Activated T-helper 17 cell treated with anti-CD3 and anti-CD28 coated beads, Interleukin-2, amount 50 U/mL, for 72 hours (primary cell): ENCODE measurements at regions not wholly inside any gene's neighbourhood (a gene's known extent, or its start where the extent isn't known, plus 50 kb on each side); places are given as distances from the start of the nearest gene placed in this dataset.
"Not testable (repeated sequence)": the region's sequence is repeated elsewhere in the genome, so short reads cannot be mapped to it uniquely, and the experiment has no call there.

Source experiments
- ATAC-seq: fragments of 150-1000 bp; cut with Tn5 transposase; replicated peaks from 2 replicates; pipeline ENCODE4 v1.10.0; 2021; ENCODE audit warnings: mild to moderate bottlenecking, moderate library complexity
- H3K27ac Mint-ChIP-seq: one replicate; pipeline ENCODE4 v1.8.0; 2022; ENCODE audit warnings: mixed read lengths
- H3K27me3 Mint-ChIP-seq: one replicate; pipeline ENCODE4 v1.8.0; 2022; ENCODE audit warnings: mixed read lengths
- H3K36me3 Mint-ChIP-seq: one replicate; pipeline ENCODE4 v1.8.0; 2022; ENCODE audit warnings: low read depth, mild to moderate bottlenecking, mixed read lengths
- H3K4me1 Mint-ChIP-seq: one replicate; pipeline ENCODE4 v1.8.0; 2022; ENCODE audit warnings: mixed read lengths
- H3K4me3 Mint-ChIP-seq: one replicate; pipeline ENCODE4 v1.8.0; 2022; ENCODE audit warnings: mild to moderate bottlenecking, mixed read lengths
- H3K9me3 Mint-ChIP-seq: one replicate; pipeline ENCODE4 v1.8.0; 2022; ENCODE audit warnings: mixed read lengths

- Mint-ChIP-seq H3K4me1 (no peaks in the 10 kb centered on the region), H3K36me3 (no peaks in the 10 kb centered on the region), H3K4me3 (no peak overlapping the region), H3K9me3 (no peaks in the 10 kb centered on the region), H3K27me3 (no peaks in the 10 kb centered on the region), H3K27ac (no peak overlapping the region)
- no peak for ATAC-seq
Measured at GRCh38 chr2:18271370-18272147, 288.9 kb downstream of the RDH14 start.

- Mint-ChIP-seq H3K4me1 (no peaks in the 10 kb centered on the region), H3K27ac (no peak overlapping the region), H3K36me3 (no peaks in the 10 kb centered on the region), H3K4me3 (no peak overlapping the region), H3K9me3 (no peaks in the 10 kb centered on the region), H3K27me3 (no peaks in the 10 kb centered on the region)
- no peak for ATAC-seq
Measured at GRCh38 chr2:18268400-18268799, 292.1 kb downstream of the RDH14 start.

- Mint-ChIP-seq H3K27me3 (no peaks in the 10 kb centered on the region), H3K4me1 (no peaks in the 10 kb centered on the region), H3K9me3 (no peaks in the 10 kb centered on the region), H3K27ac (no peak overlapping the region), H3K36me3 (no peaks in the 10 kb centered on the region), H3K4me3 (no peak overlapping the region)
- ATAC-seq, result no peak
Measured at GRCh38 chr2:18267501-18267900, 293.0 kb downstream of the RDH14 start.

GRCh38 chr2:18266699-18267098 lies 293.8 kb downstream of the RDH14 start:
- H3K27ac Mint-ChIP-seq, H3K9me3 Mint-ChIP-seq, H3K27me3 Mint-ChIP-seq, H3K36me3 Mint-ChIP-seq, H3K4me3 Mint-ChIP-seq, ATAC-seq, H3K4me1 Mint-ChIP-seq: not testable (repeated sequence)

GRCh38 chr2:18265614-18266586 lies 294.6 kb downstream of the RDH14 start:
- ATAC-seq, result no peak
- H3K4me1 Mint-ChIP-seq, result no peaks in the 10 kb centered on the region
- H3K27ac Mint-ChIP-seq, result no peak overlapping the region
- no peaks in the 10 kb centered on the region for H3K27me3 Mint-ChIP-seq
- H3K36me3 Mint-ChIP-seq, result no peaks in the 10 kb centered on the region
- no peaks in the 10 kb centered on the region for H3K9me3 Mint-ChIP-seq
- no peak overlapping the region for H3K4me3 Mint-ChIP-seq

GRCh38 chr2:18262601-18263000 lies 297.9 kb downstream of the RDH14 start:
- no peaks in the 10 kb centered on the region for H3K27me3 Mint-ChIP-seq

GRCh38 chr2:18253686-18254197 lies 306.7 kb downstream of the RDH14 start:
- Mint-ChIP-seq H3K27me3 (peaks cover 3% of the 10 kb centered on the region), H3K4me3 (no peak overlapping the region), H3K27ac (no peak overlapping the region), H3K36me3 (no peaks in the 10 kb centered on the region), H3K4me1 (no peaks in the 10 kb centered on the region), H3K9me3 (peaks cover 2% of the 10 kb centered on the region)
- ATAC-seq, result no peak

More at GRCh38 chr2:18262601-18263000, 297.9 kb downstream of the RDH14 start:
- H3K36me3 Mint-ChIP-seq, result no peaks in the 10 kb centered on the region
- no peaks in the 10 kb centered on the region for H3K4me1 Mint-ChIP-seq
- no peak overlapping the region for H3K27ac Mint-ChIP-seq
- ATAC-seq, result no peak
- no peaks in the 10 kb centered on the region for H3K9me3 Mint-ChIP-seq
- no peak overlapping the region for H3K4me3 Mint-ChIP-seq

GRCh38 chr2:18251486-18251885 lies 309.0 kb downstream of the RDH14 start:
- Mint-ChIP-seq H3K27me3 (peaks cover 3% of the 10 kb centered on the region), H3K27ac (no peak overlapping the region), H3K4me1 (no peaks in the 10 kb centered on the region), H3K9me3 (peaks cover 4% of the 10 kb centered on the region), H3K4me3 (no peak overlapping the region), H3K36me3 (no peaks in the 10 kb centered on the region)
- no peak for ATAC-seq

- no peak overlapping the region for H3K27ac Mint-ChIP-seq
- H3K4me1 Mint-ChIP-seq, result no peaks in the 10 kb centered on the region
- peaks cover 3% of the 10 kb centered on the region for H3K27me3 Mint-ChIP-seq
- H3K36me3 Mint-ChIP-seq, result no peaks in the 10 kb centered on the region
- ATAC-seq, result no peak
- H3K4me3 Mint-ChIP-seq, result no peak overlapping the region
- peaks cover 4% of the 10 kb centered on the region for H3K9me3 Mint-ChIP-seq
Measured at GRCh38 chr2:18247282-18248110, 313.0 kb downstream of the RDH14 start.

GRCh38 chr2:18245375-18245774 lies 315.1 kb downstream of the RDH14 start:
- Mint-ChIP-seq H3K9me3 (peaks cover 4% of the 10 kb centered on the region), H3K4me3 (no peak overlapping the region), H3K27me3 (no peaks in the 10 kb centered on the region), H3K36me3 (no peaks in the 10 kb centered on the region), H3K27ac (no peak overlapping the region), H3K4me1 (no peaks in the 10 kb centered on the region)
- ATAC-seq, result no peak

GRCh38 chr2:18244845-18245244 lies 315.6 kb downstream of the RDH14 start:
- H3K36me3 Mint-ChIP-seq, result no peaks in the 10 kb centered on the region
- no peaks in the 10 kb centered on the region for H3K4me1 Mint-ChIP-seq
- no peak for ATAC-seq
- peaks cover 4% of the 10 kb centered on the region for H3K9me3 Mint-ChIP-seq
- H3K27me3 Mint-ChIP-seq, result peaks cover 4% of the 10 kb centered on the region
- no peak overlapping the region for H3K27ac Mint-ChIP-seq
- H3K4me3 Mint-ChIP-seq, result no peak overlapping the region

GRCh38 chr2:18243816-18244215 lies 316.6 kb downstream of the RDH14 start:
- no peaks in the 10 kb centered on the region for H3K4me1 Mint-ChIP-seq
- H3K27ac Mint-ChIP-seq, result no peak overlapping the region
- H3K9me3 Mint-ChIP-seq, result peaks cover 3% of the 10 kb centered on the region
- no peak for ATAC-seq
- no peak overlapping the region for H3K4me3 Mint-ChIP-seq
- H3K36me3 Mint-ChIP-seq, result no peaks in the 10 kb centered on the region
- H3K27me3 Mint-ChIP-seq, result peaks cover 6% of the 10 kb centered on the region

GRCh38 chr2:18242716-18243115 lies 317.7 kb downstream of the RDH14 start:
- Mint-ChIP-seq H3K36me3 (no peaks in the 10 kb centered on the region), H3K27ac (no peak overlapping the region), H3K9me3 (no peaks in the 10 kb centered on the region), H3K4me3 (no peak overlapping the region), H3K4me1 (no peaks in the 10 kb centered on the region), H3K27me3 (peaks cover 6% of the 10 kb centered on the region)
- no peak for ATAC-seq

GRCh38 chr2:18238209-18238608 lies 322.2 kb downstream of the RDH14 start:
- Mint-ChIP-seq H3K27me3 (peaks cover 9% of the 10 kb centered on the region), H3K4me3 (no peak overlapping the region), H3K4me1 (no peaks in the 10 kb centered on the region), H3K9me3 (no peaks in the 10 kb centered on the region), H3K27ac (no peak overlapping the region), H3K36me3 (no peaks in the 10 kb centered on the region)
- ATAC-seq, result no peak
